Fibroblast of lung (primary cell): ENCODE measurements at regions not wholly inside any gene's neighbourhood (a gene's known extent, or its start where the extent isn't known, plus 50 kb on each side); places are given as distances from the start of the nearest gene placed in this dataset.

Source experiments
- DNase-seq, 2 donors: peaks; one replicate each; pipeline versions ENCODE4 v3.0.0 to v3.0.0-alpha.2; 2010; ENCODE audit warnings: low read depth in 2 of 2
- H2AFZ ChIP-seq: 2 replicates; pipeline ENCODE4 v1.5.1; 2012; ENCODE audit warnings: low read length, control low read depth, inconsistent platforms
- H3K27ac ChIP-seq: 2 replicates; pipeline ENCODE4 v1.5.1; 2011; ENCODE audit warnings: low read length, control low read depth; ENCODE audit not compliant: insufficient read depth
- H3K27me3 ChIP-seq: 2 replicates; pipeline ENCODE4 v1.5.1; 2011; ENCODE audit warnings: mild to moderate bottlenecking, low read length; ENCODE audit not compliant: control insufficient read depth, insufficient read depth
- H3K36me3 ChIP-seq: 2 replicates; pipeline ENCODE4 v1.5.1; 2011; ENCODE audit warnings: low read length; ENCODE audit not compliant: control insufficient read depth, insufficient read depth
- H3K4me1 ChIP-seq: 2 replicates; pipeline ENCODE4 v1.5.1; 2011; ENCODE audit warnings: low read length; ENCODE audit not compliant: control insufficient read depth, insufficient read depth; ENCODE audit errors: extremely low read depth
- H3K4me2 ChIP-seq: 2 replicates; pipeline ENCODE4 v1.5.1; 2011; ENCODE audit warnings: low read length, control low read depth; ENCODE audit not compliant: insufficient read depth; ENCODE audit errors: extremely low read depth
- H3K4me3 ChIP-seq, 4 experiments: fragments of 200-600 bp in 1 of 4; sonication (generic) in 1 of 4; replicated peaks in 1 of 4; 2 replicates each; pipeline ENCODE4 v1.5.1; 2011 to 2016; ENCODE audit warnings: low read length in 4 of 4, low read depth in 3 of 4, mild to moderate bottlenecking in 3 of 4, control low read depth in 2 of 4, inconsistent platforms in 1 of 4, mixed read lengths in 1 of 4; ENCODE audit not compliant: insufficient read depth in 1 of 4; ENCODE audit errors: control extremely low read depth in 1 of 4
- H3K79me2 ChIP-seq: 2 replicates; pipeline ENCODE4 v1.5.1; 2012; ENCODE audit warnings: mild to moderate bottlenecking, low read length, inconsistent platforms; ENCODE audit not compliant: control insufficient read depth, insufficient read depth
- H3K9ac ChIP-seq: 2 replicates; pipeline ENCODE4 v1.5.1; 2011; ENCODE audit warnings: mild to moderate bottlenecking, low read length, control low read depth; ENCODE audit not compliant: insufficient read depth
- H3K9me3 ChIP-seq: 2 replicates; pipeline ENCODE4 v1.5.1; 2012; ENCODE audit warnings: low read depth, low read length; ENCODE audit not compliant: control insufficient read depth, insufficient read depth
- H4K20me1 ChIP-seq: 2 replicates; pipeline ENCODE4 v1.5.1; 2011; ENCODE audit warnings: low read length; ENCODE audit not compliant: control insufficient read depth, insufficient read depth; ENCODE audit errors: extremely low read depth
- CTCF ChIP-seq, 2 donors: IDR thresholded peaks in 1 of 2; conservative IDR thresholded peaks in 1 of 2; 1 replicate in 1 of 2; 2 replicates in 1 of 2; pipeline ENCODE4 v1.5.1; 2011 to 2012; ENCODE audit warnings: low read length in 2 of 2, control low read depth in 1 of 2, inconsistent platforms in 1 of 2, low read depth in 1 of 2, mild to moderate bottlenecking in 1 of 2
- EZH2 ChIP-seq: IDR thresholded peaks from 2 replicates; pipeline ENCODE4 v1.5.1; 2012; ENCODE audit warnings: low read length, control low read depth, mild to moderate bottlenecking; ENCODE audit errors: missing control alignments

GRCh38 chr2:118251427-118251826 is 163.2 kb downstream of the INSIG2 start:
- no peak overlapping the region for H3K4me3 ChIP-seq
- H3K79me2 ChIP-seq, result no peaks in the 10 kb centered on the region
- no peaks in the 10 kb centered on the region for H3K36me3 ChIP-seq
- H3K9ac ChIP-seq, result no peak overlapping the region
- H3K4me1 ChIP-seq, result no peaks in the 10 kb centered on the region
- no peak overlapping the region for H3K4me2 ChIP-seq
- H3K27me3 ChIP-seq, result no peaks in the 10 kb centered on the region
- H3K27ac ChIP-seq, result no peak overlapping the region
- no peak for TF ChIP-seq EZH2
- TF ChIP-seq CTCF (conservative IDR thresholded peaks at IDR 0.05 in 1 of 2, IDR thresholded peaks at IDR 0.05 in 1 of 2; ENCODE audit: low read depth in 1 of 2, low read length in 2 of 2), result no peak
- H3K9me3 ChIP-seq, result no peaks in the 10 kb centered on the region
- peak in 1 of 2 donors; percentile 32 for DNase-seq
- H4K20me1 ChIP-seq, result no peaks in the 10 kb centered on the region
- H2AFZ ChIP-seq, result no peak overlapping the region

GRCh38 chr2:118250463-118250862 is 162.2 kb downstream of the INSIG2 start:
- Histone ChIP-seq H3K4me1 (no peaks in the 10 kb centered on the region), H3K9me3 (no peaks in the 10 kb centered on the region), H3K36me3 (no peaks in the 10 kb centered on the region), H3K4me3 (no peak overlapping the region), H3K27ac (no peak overlapping the region), H3K4me2 (no peak overlapping the region), H3K27me3 (no peaks in the 10 kb centered on the region), H3K9ac (no peak overlapping the region), H2AFZ (no peak overlapping the region), H4K20me1 (no peaks in the 10 kb centered on the region), H3K79me2 (no peaks in the 10 kb centered on the region)
- no peak for TF ChIP-seq EZH2
- TF ChIP-seq CTCF (conservative IDR thresholded peaks at IDR 0.05 in 1 of 2, IDR thresholded peaks at IDR 0.05 in 1 of 2; ENCODE audit: low read depth in 1 of 2, low read length in 2 of 2), result no peak
- DNase-seq, result peak in 1 of 2 donors; percentile 35

- peak in 1 of 2 donors; percentile 49 for DNase-seq
- Histone ChIP-seq H3K79me2 (no peaks in the 10 kb centered on the region), H3K4me3 (no peak overlapping the region), H3K4me1 (no peaks in the 10 kb centered on the region), H2AFZ (no peak overlapping the region), H4K20me1 (no peaks in the 10 kb centered on the region), H3K27ac (no peak overlapping the region), H3K4me2 (no peak overlapping the region), H3K9ac (no peak overlapping the region), H3K9me3 (no peaks in the 10 kb centered on the region), H3K36me3 (no peaks in the 10 kb centered on the region), H3K27me3 (no peaks in the 10 kb centered on the region)
- TF ChIP-seq EZH2, result no peak
- no peak for TF ChIP-seq CTCF (conservative IDR thresholded peaks at IDR 0.05 in 1 of 2, IDR thresholded peaks at IDR 0.05 in 1 of 2; ENCODE audit: low read depth in 1 of 2, low read length in 2 of 2)
Observed at GRCh38 chr2:118250001-118250400, 161.7 kb downstream of the INSIG2 start.
